K562 (cell line): ENCODE measurements at regions not wholly inside any gene's neighbourhood (a gene's known extent, or its start where the extent isn't known, plus 50 kb on each side); places are given as distances from the start of the nearest gene placed in this dataset.

ENCODE experiments used
- ATAC-seq: fragments of 200-7000 bp; cut with Tn5 transposase; 3 replicates; pipeline ENCODE4 v1.9.1; 2020; ENCODE audit warnings: moderate library complexity
- BruUV-seq: library from RNA; stranded (reverse); fragments of 400-500 nt; replicated peaks from 2 replicates; lab custom pipeline; 2021; lab: Mats Ljungman, UMichigan
- CTCF ChIA-PET: fragments of 300-600 bp; formaldehyde crosslinking; extraction: SDS; loops from one replicate; lab custom pipeline; 2021; ENCODE audit warnings: low intra/inter-chr PET ratio; lab: Yijun Ruan, JAX
- POLR2A ChIA-PET: fragments of 300-600, 350-650 bp; sonication (Branson Sonifier 250); formaldehyde crosslinking; extraction: SDS; loops from one replicate; lab custom pipeline; 2021; ENCODE audit warnings: antibody characterized with exemption, inconsistent platforms; lab: Yijun Ruan, JAX
- DNase-seq, 4 experiments: peaks; one replicate each; pipeline versions ENCODE4 v3.0.0 to v3.0.0-alpha.2; 2011 to 2018; ENCODE audit warnings: low spot score in 3 of 4, mixed read lengths in 3 of 4; ENCODE audit errors: extremely low read depth in 1 of 4
- FAIRE-seq: peaks from 2 replicates; lab custom pipeline; 2011; peaks lifted over from hg19 to GRCh38; lab: Jason Lieb, UNC
- H2AFZ ChIP-seq: 2 replicates; pipeline ENCODE4 v1.6.0; 2011; ENCODE audit warnings: low read depth, low read length, control low read depth, inconsistent platforms
- H3K27ac ChIP-seq: fragments of 200-600 bp; 3 replicates; pipeline ENCODE4 v1.8.0; 2011; ENCODE audit warnings: low read depth, mild to moderate bottlenecking, control low read depth, inconsistent platforms, low read length, moderate library complexity, mixed read lengths; ENCODE audit errors: extremely low read depth
- H3K27me3 ChIP-seq, 2 experiments: fragments of 300-600 bp in 1 of 2; 2 replicates in 1 of 2; 3 replicates in 1 of 2; pipeline versions ENCODE4 v1.6.0 to v1.8.0; 2011; ENCODE audit warnings: inconsistent platforms in 2 of 2, low read length in 2 of 2, mild to moderate bottlenecking in 1 of 2, mixed read lengths in 1 of 2, moderate library complexity in 1 of 2; ENCODE audit not compliant: control insufficient read depth in 2 of 2, insufficient read depth in 2 of 2
- H3K36me3 ChIP-seq: fragments of 300-600 bp; 3 replicates; pipeline ENCODE4 v1.8.0; 2011; ENCODE audit warnings: mild to moderate bottlenecking, low read length, inconsistent platforms; ENCODE audit not compliant: control insufficient read depth, insufficient read depth
- H3K4me1 ChIP-seq, 2 experiments: fragments of 200-600 bp in 1 of 2; replicated peaks in 1 of 2; 2 replicates in 1 of 2; 3 replicates in 1 of 2; pipeline versions ENCODE4 v1.5.1 to v1.8.0; 2011; ENCODE audit warnings: inconsistent platforms in 2 of 2, low read length in 2 of 2, mild to moderate bottlenecking in 1 of 2, mixed read lengths in 1 of 2, moderate library complexity in 1 of 2; ENCODE audit not compliant: control insufficient read depth in 2 of 2, insufficient read depth in 2 of 2
- H3K4me2 ChIP-seq: 2 replicates; pipeline ENCODE4 v1.6.1; 2011; ENCODE audit warnings: low read length, control low read depth, inconsistent platforms, mixed read lengths; ENCODE audit not compliant: insufficient read depth
- H3K4me3 ChIP-seq: fragments of 200-600 bp; sonication (generic), shearing (Covaris generic); 2 replicates; pipeline ENCODE4 v1.5.1; 2016; ENCODE audit warnings: control low read depth, inconsistent platforms
- H3K79me2 ChIP-seq: fragments of 200-600 bp; 3 replicates; pipeline ENCODE4 v1.8.0; 2011; ENCODE audit warnings: low read length, inconsistent platforms; ENCODE audit not compliant: control insufficient read depth, insufficient read depth
- H3K9ac ChIP-seq, 2 experiments: 2 replicates each; pipeline versions ENCODE4 v1.6.0 to v1.6.1; 2011; ENCODE audit warnings: low read depth in 2 of 2, low read length in 2 of 2, control low read depth in 1 of 2, inconsistent platforms in 1 of 2, mild to moderate bottlenecking in 1 of 2, mixed read lengths in 1 of 2; ENCODE audit not compliant: insufficient read depth in 1 of 2
- H3K9me1 ChIP-seq: one replicate; pipeline ENCODE4 v1.6.0; 2011; ENCODE audit warnings: inconsistent platforms, mild to moderate bottlenecking, low read length, moderate library complexity; ENCODE audit not compliant: control insufficient read depth, insufficient read depth
- H3K9me3 ChIP-seq: replicated peaks from 2 replicates; pipeline ENCODE4 v1.5.1; 2011; ENCODE audit warnings: low read depth, low read length, inconsistent platforms; ENCODE audit not compliant: control insufficient read depth, insufficient read depth
- H4K20me1 ChIP-seq: replicated peaks from 2 replicates; pipeline ENCODE4 v1.6.1; 2011; ENCODE audit warnings: low read length, inconsistent platforms, mixed read lengths; ENCODE audit not compliant: control insufficient read depth, insufficient read depth
- CREM ChIP-seq: IDR thresholded peaks from 2 replicates; pipeline ENCODE4 v1.6.1; 2014; ENCODE audit warnings: antibody characterized with exemption, low read depth
- HIVEP1 ChIP-seq: fragments of 250-450 bp; sonication (Bioruptor Pico); IDR thresholded peaks from 2 replicates; pipeline ENCODE4 v1.4.0; 2020; ENCODE audit warnings: mild to moderate bottlenecking
- NR2C2 ChIP-seq, 2 experiments: fragments of 200-800 bp in 1 of 2; sonication (Bioruptor generic) in 1 of 2; sonication (generic) in 1 of 2; formaldehyde crosslinking in 1 of 2; IDR thresholded peaks; 2 replicates each; pipeline versions ENCODE4 v1.6.1 to v1.8.0; 2016 to 2022; ENCODE audit warnings: mild to moderate bottlenecking in 1 of 2, missing compliant biosample characterization in 1 of 2, missing genetic modification characterization in 1 of 2, missing genetic modification reagents in 1 of 2
- RFX1 ChIP-seq: fragments of 450-650 bp; IDR thresholded peaks from 2 replicates; pipeline ENCODE4 v1.6.1; 2016; ENCODE audit warnings: mild to moderate bottlenecking, moderate library complexity
- SMARCE1 ChIP-seq: fragments of 450-650 bp; IDR thresholded peaks from 2 replicates; pipeline ENCODE4 v1.7.1; 2016; ENCODE audit warnings: mild to moderate bottlenecking
- ZFP30 ChIP-seq: fragments of 250-450 bp; sonication (Bioruptor Pico); IDR thresholded peaks from 2 replicates; pipeline ENCODE4 v1.8.0; 2022; ENCODE audit warnings: moderate library complexity, mild to moderate bottlenecking, inconsistent platforms, borderline replicate concordance
- ZKSCAN1 ChIP-seq: fragments of 150-350 bp; IDR thresholded peaks from 2 replicates; pipeline ENCODE4 v1.6.1; 2016; ENCODE audit warnings: low read depth, low read length
- WGBS: fragments of 100-300 bp; shearing (Covaris generic); methylation state at CpG from one replicate; pipeline ENCODE4 v1.1.6; 2016; ENCODE audit warnings: low coverage, mixed read lengths; ENCODE audit not compliant: insufficient coverage; ENCODE audit errors: missing lambda C conversion rate; 5-methylcytosine and 5-hydroxymethylcytosine counted together
- in situ Hi-C: fragments of 300-500 bp; cut with MboI; formaldehyde crosslinking; loops from 4 replicates; pipeline ENCODE4 v1.15.0; 2018; ENCODE audit warnings: inconsistent platforms, mixed read lengths
- intact Hi-C: fragments of 100-400 bp; cut with micrococcal nuclease; formaldehyde crosslinking; loops from 2 replicates; pipeline ENCODE4 v1.14.2; 2022
- TF ChIP-seq, protein P1 (sequence below): fragments of 250-450 bp; sonication (Bioruptor Pico); IDR thresholded peaks from 2 replicates; pipeline ENCODE4 v1.8.0; 2022; ENCODE audit warnings: inconsistent platforms
- TF ChIP-seq, protein P2 (sequence below): fragments of 200-800 bp; sonication (Bioruptor generic); IDR thresholded peaks from 2 replicates; pipeline ENCODE4 v1.6.1; 2016; ENCODE audit warnings: missing genetic modification characterization, missing compliant biosample characterization
- TF ChIP-seq, protein P3 (sequence below): fragments of 250-450 bp; sonication (Bioruptor Pico); IDR thresholded peaks from 2 replicates; pipeline ENCODE4 v1.4.0; 2020

DNA sequence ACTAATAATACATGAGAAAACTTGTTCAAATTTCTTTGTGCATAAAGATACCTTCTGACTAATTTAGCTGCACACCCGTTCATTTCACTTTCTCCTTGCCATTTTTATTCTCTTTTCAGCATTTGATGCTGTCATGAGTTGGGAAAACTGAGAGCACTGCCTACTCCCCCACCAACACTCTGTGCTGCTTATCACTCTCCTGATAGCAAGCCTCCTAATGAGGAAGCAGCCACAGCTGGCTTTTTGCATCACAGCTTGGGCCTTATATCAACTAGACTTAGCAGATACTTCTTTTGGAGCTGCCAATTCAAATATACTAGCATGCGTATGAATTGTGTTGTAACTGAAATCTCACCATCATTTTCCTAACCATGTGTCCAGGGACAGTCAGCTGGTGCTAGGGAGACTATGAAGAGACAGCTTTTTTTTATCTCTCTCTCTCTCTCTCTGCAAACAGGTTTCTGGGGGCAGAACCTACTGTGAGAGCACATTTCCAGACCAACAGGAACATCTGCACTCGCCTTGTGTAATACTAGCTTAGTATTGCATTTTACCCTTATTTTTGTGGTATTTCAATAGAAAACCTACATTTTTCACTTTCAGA lies 699.0 kb downstream of the KHDRBS2 start:
- no peak overlapping the region for H3K9ac ChIP-seq
- intact Hi-C loops: no loop called here
- no peak overlapping the region for H3K4me3 ChIP-seq
- DNase-seq: no peak
- WGBS: 0% methylated on average over 3 of the region's 3 CpGs
- H3K27ac ChIP-seq: no peak overlapping the region
- POLR2A ChIA-PET: no interaction called here
- H3K27me3 ChIP-seq: no peaks in the 10 kb centered on the region
- no peaks in the 10 kb centered on the region for H4K20me1 ChIP-seq
- H3K79me2 ChIP-seq: no peaks in the 10 kb centered on the region
- CTCF ChIA-PET: no interaction called here
- H2AFZ ChIP-seq: no peak overlapping the region
- H3K36me3 ChIP-seq: no peaks in the 10 kb centered on the region
- no peak for ATAC-seq
- in situ Hi-C loops: no loop called here
- H3K4me1 ChIP-seq: no peaks in the 10 kb centered on the region
- BruUV-seq: no TSS peak
- H3K4me2 ChIP-seq: no peak overlapping the region
- FAIRE-seq: no peak
- no peaks in the 10 kb centered on the region for H3K9me1 ChIP-seq
- no peaks in the 10 kb centered on the region for H3K9me3 ChIP-seq
- TF ChIP-seq SMARCE1 (no peak), CREM (no peak), ZFP30 (no peak), NR2C2 (CRISPR knock-in tag; IDR thresholded peaks at IDR 0.05) (no peak), NR2C2 (tag; IDR thresholded peaks at IDR 0.05) (no peak), HIVEP1 (CRISPR knock-in tag) (no peak), RFX1 (no peak), ZKSCAN1 (no peak)
- TF ChIP-seq, protein P1, sequence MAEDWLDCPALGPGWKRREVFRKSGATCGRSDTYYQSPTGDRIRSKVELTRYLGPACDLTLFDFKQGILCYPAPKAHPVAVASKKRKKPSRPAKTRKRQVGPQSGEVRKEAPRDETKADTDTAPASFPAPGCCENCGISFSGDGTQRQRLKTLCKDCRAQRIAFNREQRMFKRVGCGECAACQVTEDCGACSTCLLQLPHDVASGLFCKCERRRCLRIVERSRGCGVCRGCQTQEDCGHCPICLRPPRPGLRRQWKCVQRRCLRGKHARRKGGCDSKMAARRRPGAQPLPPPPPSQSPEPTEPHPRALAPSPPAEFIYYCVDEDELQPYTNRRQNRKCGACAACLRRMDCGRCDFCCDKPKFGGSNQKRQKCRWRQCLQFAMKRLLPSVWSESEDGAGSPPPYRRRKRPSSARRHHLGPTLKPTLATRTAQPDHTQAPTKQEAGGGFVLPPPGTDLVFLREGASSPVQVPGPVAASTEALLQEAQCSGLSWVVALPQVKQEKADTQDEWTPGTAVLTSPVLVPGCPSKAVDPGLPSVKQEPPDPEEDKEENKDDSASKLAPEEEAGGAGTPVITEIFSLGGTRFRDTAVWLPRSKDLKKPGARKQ (CRISPR knock-in tag): no peak
- TF ChIP-seq, protein P2, sequence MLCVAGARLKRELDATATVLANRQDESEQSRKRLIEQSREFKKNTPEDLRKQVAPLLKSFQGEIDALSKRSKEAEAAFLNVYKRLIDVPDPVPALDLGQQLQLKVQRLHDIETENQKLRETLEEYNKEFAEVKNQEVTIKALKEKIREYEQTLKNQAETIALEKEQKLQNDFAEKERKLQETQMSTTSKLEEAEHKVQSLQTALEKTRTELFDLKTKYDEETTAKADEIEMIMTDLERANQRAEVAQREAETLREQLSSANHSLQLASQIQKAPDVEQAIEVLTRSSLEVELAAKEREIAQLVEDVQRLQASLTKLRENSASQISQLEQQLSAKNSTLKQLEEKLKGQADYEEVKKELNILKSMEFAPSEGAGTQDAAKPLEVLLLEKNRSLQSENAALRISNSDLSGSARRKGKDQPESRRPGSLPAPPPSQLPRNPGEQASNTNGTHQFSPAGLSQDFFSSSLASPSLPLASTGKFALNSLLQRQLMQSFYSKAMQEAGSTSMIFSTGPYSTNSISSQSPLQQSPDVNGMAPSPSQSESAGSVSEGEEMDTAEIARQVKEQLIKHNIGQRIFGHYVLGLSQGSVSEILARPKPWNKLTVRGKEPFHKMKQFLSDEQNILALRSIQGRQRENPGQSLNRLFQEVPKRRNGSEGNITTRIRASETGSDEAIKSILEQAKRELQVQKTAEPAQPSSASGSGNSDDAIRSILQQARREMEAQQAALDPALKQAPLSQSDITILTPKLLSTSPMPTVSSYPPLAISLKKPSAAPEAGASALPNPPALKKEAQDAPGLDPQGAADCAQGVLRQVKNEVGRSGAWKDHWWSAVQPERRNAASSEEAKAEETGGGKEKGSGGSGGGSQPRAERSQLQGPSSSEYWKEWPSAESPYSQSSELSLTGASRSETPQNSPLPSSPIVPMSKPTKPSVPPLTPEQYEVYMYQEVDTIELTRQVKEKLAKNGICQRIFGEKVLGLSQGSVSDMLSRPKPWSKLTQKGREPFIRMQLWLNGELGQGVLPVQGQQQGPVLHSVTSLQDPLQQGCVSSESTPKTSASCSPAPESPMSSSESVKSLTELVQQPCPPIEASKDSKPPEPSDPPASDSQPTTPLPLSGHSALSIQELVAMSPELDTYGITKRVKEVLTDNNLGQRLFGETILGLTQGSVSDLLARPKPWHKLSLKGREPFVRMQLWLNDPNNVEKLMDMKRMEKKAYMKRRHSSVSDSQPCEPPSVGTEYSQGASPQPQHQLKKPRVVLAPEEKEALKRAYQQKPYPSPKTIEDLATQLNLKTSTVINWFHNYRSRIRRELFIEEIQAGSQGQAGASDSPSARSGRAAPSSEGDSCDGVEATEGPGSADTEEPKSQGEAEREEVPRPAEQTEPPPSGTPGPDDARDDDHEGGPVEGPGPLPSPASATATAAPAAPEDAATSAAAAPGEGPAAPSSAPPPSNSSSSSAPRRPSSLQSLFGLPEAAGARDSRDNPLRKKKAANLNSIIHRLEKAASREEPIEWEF (CRISPR knock-in tag): no peak
- TF ChIP-seq, protein P3, sequence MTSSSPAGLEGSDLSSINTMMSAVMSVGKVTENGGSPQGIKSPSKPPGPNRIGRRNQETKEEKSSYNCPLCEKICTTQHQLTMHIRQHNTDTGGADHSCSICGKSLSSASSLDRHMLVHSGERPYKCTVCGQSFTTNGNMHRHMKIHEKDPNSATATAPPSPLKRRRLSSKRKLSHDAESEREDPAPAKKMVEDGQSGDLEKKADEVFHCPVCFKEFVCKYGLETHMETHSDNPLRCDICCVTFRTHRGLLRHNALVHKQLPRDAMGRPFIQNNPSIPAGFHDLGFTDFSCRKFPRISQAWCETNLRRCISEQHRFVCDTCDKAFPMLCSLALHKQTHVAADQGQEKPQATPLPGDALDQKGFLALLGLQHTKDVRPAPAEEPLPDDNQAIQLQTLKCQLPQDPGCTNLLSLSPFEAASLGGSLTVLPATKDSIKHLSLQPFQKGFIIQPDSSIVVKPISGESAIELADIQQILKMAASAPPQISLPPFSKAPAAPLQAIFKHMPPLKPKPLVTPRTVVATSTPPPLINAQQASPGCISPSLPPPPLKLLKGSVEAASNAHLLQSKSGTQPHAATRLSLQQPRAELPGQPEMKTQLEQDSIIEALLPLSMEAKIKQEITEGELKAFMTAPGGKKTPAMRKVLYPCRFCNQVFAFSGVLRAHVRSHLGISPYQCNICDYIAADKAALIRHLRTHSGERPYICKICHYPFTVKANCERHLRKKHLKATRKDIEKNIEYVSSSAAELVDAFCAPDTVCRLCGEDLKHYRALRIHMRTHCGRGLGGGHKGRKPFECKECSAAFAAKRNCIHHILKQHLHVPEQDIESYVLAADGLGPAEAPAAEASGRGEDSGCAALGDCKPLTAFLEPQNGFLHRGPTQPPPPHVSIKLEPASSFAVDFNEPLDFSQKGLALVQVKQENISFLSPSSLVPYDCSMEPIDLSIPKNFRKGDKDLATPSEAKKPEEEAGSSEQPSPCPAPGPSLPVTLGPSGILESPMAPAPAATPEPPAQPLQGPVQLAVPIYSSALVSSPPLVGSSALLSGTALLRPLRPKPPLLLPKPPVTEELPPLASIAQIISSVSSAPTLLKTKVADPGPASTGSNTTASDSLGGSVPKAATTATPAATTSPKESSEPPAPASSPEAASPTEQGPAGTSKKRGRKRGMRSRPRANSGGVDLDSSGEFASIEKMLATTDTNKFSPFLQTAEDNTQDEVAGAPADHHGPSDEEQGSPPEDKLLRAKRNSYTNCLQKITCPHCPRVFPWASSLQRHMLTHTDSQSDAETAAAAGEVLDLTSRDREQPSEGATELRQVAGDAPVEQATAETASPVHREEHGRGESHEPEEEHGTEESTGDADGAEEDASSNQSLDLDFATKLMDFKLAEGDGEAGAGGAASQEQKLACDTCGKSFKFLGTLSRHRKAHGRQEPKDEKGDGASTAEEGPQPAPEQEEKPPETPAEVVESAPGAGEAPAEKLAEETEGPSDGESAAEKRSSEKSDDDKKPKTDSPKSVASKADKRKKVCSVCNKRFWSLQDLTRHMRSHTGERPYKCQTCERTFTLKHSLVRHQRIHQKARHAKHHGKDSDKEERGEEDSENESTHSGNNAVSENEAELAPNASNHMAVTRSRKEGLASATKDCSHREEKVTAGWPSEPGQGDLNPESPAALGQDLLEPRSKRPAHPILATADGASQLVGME (CRISPR knock-in tag): no peak
